ENCODE measurements at regions not wholly inside any gene's neighbourhood (a gene's known extent, or its start where the extent isn't known, plus 50 kb on each side); places are given as distances from the start of the nearest gene placed in this dataset.
"Not testable (repeated sequence)": the region's sequence is repeated elsewhere in the genome, so short reads cannot be mapped to it uniquely, and the experiment has no call there.

- H3K9me3 ChIP-seq = no peaks in the 10 kb centered on the region
- in situ Hi-C loops (cut with MboI; ENCODE audit: low pct_ligation_motif_present in 1 of 4, low pct_unique_long_range_greater_than_20kb in 1 of 4, low sequenced_read_pairs in 3 of 4) (no loop called here), intact Hi-C loops (cut with DNase I; ENCODE audit: low total_unique reads) (no loop called here)
- TF ChIP-seq POLR2A (IDR thresholded peaks at IDR 0.05) = no peak
- TF ChIP-seq POLR2AphosphoS5 (IDR thresholded peaks at IDR 0.05) = no peak
- TF ChIP-seq CTCF (IDR thresholded peaks at IDR 0.05) = no peak
- TF ChIP-seq EP300 (IDR thresholded peaks at IDR 0.05; ENCODE audit: low read depth) = no peak
- no peak overlapping the region for H3K4me3 ChIP-seq
- no peaks in the 10 kb centered on the region for H3K36me3 ChIP-seq
- no peaks in the 10 kb centered on the region for H3K27me3 ChIP-seq
- DNase-seq = no peak
- no peaks in the 10 kb centered on the region for H3K4me1 ChIP-seq
- no peak overlapping the region for H3K27ac ChIP-seq
- WGBS, 2 donors (ENCODE audit: low coverage in 1 of 2) = 67 to 72% methylated on average over 3 to 13 of the region's 13 CpGs
Observed at GRCh38 chr10:130513686-130514476, 377.7 kb downstream of the GLRX3 start.

GRCh38 chr10:130515670-130516069 lies 379.5 kb downstream of the GLRX3 start:
- WGBS, 2 donors (ENCODE audit: low coverage in 1 of 2) = 88 to 93% methylated on average over 3 to 6 of the region's 6 CpGs
- no peak overlapping the region for H3K4me3 ChIP-seq
- intact Hi-C loops (cut with DNase I; ENCODE audit: low total_unique reads) = no loop called here

GRCh38 chr10:130516141-130516735 lies 380.0 kb downstream of the GLRX3 start:
- TF ChIP-seq CTCF (IDR thresholded peaks at IDR 0.05) = no peak
- no peak for TF ChIP-seq EP300 (IDR thresholded peaks at IDR 0.05; ENCODE audit: low read depth)
- TF ChIP-seq POLR2AphosphoS5 (IDR thresholded peaks at IDR 0.05) = no peak
- no peak for TF ChIP-seq POLR2A (IDR thresholded peaks at IDR 0.05)
- H3K27ac ChIP-seq = no peak overlapping the region
- no peak for DNase-seq
- 69% methylated on average over 4 of the region's 4 CpGs; no CpG with 5 or more reads in 1 of the 2 donors for WGBS, 2 donors (ENCODE audit: low coverage in 1 of 2)
- H3K36me3 ChIP-seq = no peaks in the 10 kb centered on the region
- intact Hi-C loops (cut with DNase I; ENCODE audit: low total_unique reads) (no loop called here), in situ Hi-C loops (cut with MboI; ENCODE audit: low pct_ligation_motif_present in 1 of 4, low pct_unique_long_range_greater_than_20kb in 1 of 4, low sequenced_read_pairs in 3 of 4) (no loop called here)
- no peak overlapping the region for H3K4me3 ChIP-seq
- H3K27me3 ChIP-seq = no peaks in the 10 kb centered on the region
- H3K4me1 ChIP-seq = no peaks in the 10 kb centered on the region
- H3K9me3 ChIP-seq = no peaks in the 10 kb centered on the region

More at GRCh38 chr10:130515670-130516069, 379.5 kb downstream of the GLRX3 start:
- no peaks in the 10 kb centered on the region for H3K9me3 ChIP-seq
- TF ChIP-seq CTCF (IDR thresholded peaks at IDR 0.05) = no peak
- no peak for TF ChIP-seq POLR2A (IDR thresholded peaks at IDR 0.05)
- TF ChIP-seq EP300 (IDR thresholded peaks at IDR 0.05; ENCODE audit: low read depth) = no peak
- no peak for TF ChIP-seq POLR2AphosphoS5 (IDR thresholded peaks at IDR 0.05)
- H3K27ac ChIP-seq = no peak overlapping the region
- no peaks in the 10 kb centered on the region for H3K4me1 ChIP-seq
- DNase-seq = no peak
- H3K27me3 ChIP-seq = no peaks in the 10 kb centered on the region
- no peaks in the 10 kb centered on the region for H3K36me3 ChIP-seq
- in situ Hi-C loops (cut with MboI; ENCODE audit: low pct_ligation_motif_present in 1 of 4, low pct_unique_long_range_greater_than_20kb in 1 of 4, low sequenced_read_pairs in 3 of 4) = no loop called here

- intact Hi-C loops (cut with DNase I; ENCODE audit: low total_unique reads); in situ Hi-C loops (cut with MboI; ENCODE audit: low pct_ligation_motif_present in 1 of 4, low pct_unique_long_range_greater_than_20kb in 1 of 4, low sequenced_read_pairs in 3 of 4); H3K36me3 ChIP-seq; H3K9me3 ChIP-seq; H3K27me3 ChIP-seq; H3K4me1 ChIP-seq; DNase-seq; H3K27ac ChIP-seq; H3K4me3 ChIP-seq: not testable (repeated sequence)
- WGBS, 2 donors (ENCODE audit: low coverage in 1 of 2) = 98% methylated on average over 6 of the region's 13 CpGs; no CpG with 5 or more reads in 1 of the 2 donors
Observed at GRCh38 chr10:130518921-130519320, 382.7 kb downstream of the GLRX3 start.
